EH (cell line): ENCODE measurements at regions not wholly inside any gene's neighbourhood (a gene's known extent, or its start where the extent isn't known, plus 50 kb on each side); places are given as distances from the start of the nearest gene placed in this dataset.

ENCODE experiments used
- DNase-seq: peaks from one replicate; pipeline ENCODE4 v3.0.0-alpha.2; 2015; ENCODE audit warnings: low read depth

GRCh38 chr4:146023334-146023967, 84.8 kb upstream of the ZNF827 start:
- no peak for DNase-seq

GRCh38 chr4:146022541-146022940, 83.9 kb upstream of the ZNF827 start:
- no peak for DNase-seq

GRCh38 chr4:146018247-146018646, 79.6 kb upstream of the ZNF827 start:
- no peak for DNase-seq

GRCh38 chr4:146004730-146005129, 66.1 kb upstream of the ZNF827 start:
- DNase-seq, result no peak

GRCh38 chr4:145988628-145989027, 50.0 kb upstream of the ZNF827 start:
- DNase-seq, result no peak
